OCI-M2 (cell line): ENCODE measurements at regions not wholly inside any gene's neighbourhood (a gene's known extent, or its start where the extent isn't known, plus 50 kb on each side); places are given as distances from the start of the nearest gene placed in this dataset.

Experiments
- DNase-seq: peaks from one replicate; lab custom pipeline; 2025; ENCODE audit not compliant: unreplicated experiment; lab: John Stamatoyannopoulos, UW

DNA sequence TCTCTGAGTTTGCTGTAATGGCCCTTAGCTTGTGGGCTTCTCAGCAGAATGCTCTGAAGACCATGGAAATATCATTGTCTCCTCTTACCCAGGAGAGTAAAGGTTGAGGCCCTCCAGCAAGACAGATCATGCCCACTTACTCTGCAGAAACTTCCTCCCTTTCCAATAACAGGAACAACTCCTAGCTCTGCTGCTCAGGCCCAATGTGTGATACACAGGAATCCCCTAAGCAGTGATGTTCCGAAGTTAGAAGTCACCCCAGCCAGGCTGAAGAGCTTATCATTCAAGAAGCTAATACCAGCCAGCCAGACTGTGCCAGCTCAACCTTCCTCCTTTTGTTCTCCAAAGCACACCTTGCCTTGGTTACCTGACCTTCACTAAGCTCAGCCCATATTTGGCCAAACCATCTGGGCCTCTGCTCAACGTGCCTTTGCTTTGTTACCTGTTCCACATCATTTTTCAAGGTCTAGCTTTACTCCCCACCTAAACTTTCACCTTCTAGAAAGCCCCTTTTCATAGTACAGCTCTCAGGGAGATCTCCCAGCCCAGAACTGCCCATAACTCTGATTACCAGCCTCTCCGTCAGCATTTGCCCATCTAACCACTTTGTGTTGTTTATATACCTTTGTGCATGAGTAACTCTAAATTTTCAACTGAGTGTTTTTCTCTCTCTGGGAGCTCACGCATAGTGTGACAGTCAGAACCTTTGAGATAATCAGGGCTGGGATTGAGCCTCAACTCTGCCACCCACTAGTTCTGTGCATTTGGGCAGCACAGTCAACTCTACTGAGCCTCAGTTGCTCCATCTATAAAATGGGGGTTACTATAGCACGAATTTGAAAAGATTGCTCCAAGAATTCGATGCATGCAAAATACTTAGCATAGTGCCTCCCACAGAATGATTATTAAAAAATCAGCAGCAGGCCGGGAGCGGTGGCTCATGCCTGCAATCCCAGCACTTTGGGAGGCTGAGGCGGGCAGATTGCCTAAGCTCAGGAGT, 107.6 kb upstream of the CPEB4 start:
- DNase-seq: no peak

GRCh38 chr5:173781432-173781815, 106.7 kb upstream of the CPEB4 start:
- DNase-seq: no peak

GRCh38 chr5:173781816-173782670, 106.1 kb upstream of the CPEB4 start:
- no peak for DNase-seq

DNA sequence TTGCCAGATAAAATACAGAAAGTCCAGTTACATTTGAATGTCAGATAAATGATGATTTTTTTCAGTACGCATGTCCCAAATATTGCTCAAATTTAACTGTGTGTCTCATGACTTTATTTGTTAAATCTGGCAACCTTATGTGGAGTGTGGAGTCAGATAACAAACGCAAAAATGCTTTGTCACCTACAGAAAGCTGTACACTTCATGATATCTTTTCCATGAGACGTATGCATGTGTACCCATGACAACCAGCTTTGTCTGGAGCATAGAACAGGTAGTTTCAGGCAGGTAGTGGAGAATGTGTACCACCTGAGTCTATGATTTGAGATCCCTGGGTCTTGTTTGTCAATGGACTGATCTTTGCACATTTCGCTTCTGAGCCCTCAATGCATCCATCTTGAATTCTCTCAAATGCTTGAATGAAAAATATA, 105.5 kb upstream of the CPEB4 start:
- DNase-seq: no peak

DNA sequence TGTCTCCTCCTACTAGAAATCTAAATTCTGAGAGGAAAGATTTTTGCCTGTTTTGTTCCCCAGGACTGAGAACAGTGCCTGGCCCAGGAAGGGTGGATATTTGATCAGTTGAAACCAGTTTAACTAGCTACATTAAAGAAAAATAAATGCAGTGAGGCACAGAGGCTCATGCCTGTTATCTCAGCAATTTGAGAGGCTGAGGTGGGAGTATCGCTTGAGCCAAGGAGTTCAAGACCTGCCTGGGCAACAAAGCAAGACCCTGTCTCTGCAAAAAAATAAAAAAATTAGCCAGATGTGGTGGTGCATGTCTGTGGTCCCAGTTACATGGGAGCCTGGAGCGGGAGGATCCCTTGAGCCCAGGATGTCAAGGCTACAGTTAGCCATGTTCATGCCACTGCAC, 104.8 kb upstream of the CPEB4 start:
- DNase-seq: no peak

- DNase-seq: no peak
These were observed 102.7 kb upstream of the CPEB4 start for GRCh38 chr5:173785400-173785799.

DNA sequence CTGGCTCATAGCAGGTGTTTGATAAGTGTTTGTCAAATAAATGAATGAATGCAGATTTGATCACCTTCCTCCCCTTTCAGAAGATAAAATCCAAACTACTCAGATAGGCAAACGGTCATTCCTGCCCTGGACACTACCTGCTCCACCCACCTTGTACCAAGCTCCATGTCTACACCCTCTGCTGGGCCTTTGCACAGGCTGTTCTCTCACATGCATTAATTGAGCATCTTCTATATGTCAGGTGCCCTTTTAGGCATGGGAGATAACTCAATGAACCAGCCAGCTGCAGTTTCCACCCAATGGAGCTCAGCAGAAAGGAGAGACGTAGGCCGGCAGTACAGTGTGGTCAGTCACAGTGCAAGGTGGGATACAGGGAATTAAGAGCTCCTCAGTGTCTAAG, 102.3 kb upstream of the CPEB4 start:
- DNase-seq: no peak

- DNase-seq: no peak
These were observed 101.6 kb upstream of the CPEB4 start for GRCh38 chr5:173786286-173787187.

DNA sequence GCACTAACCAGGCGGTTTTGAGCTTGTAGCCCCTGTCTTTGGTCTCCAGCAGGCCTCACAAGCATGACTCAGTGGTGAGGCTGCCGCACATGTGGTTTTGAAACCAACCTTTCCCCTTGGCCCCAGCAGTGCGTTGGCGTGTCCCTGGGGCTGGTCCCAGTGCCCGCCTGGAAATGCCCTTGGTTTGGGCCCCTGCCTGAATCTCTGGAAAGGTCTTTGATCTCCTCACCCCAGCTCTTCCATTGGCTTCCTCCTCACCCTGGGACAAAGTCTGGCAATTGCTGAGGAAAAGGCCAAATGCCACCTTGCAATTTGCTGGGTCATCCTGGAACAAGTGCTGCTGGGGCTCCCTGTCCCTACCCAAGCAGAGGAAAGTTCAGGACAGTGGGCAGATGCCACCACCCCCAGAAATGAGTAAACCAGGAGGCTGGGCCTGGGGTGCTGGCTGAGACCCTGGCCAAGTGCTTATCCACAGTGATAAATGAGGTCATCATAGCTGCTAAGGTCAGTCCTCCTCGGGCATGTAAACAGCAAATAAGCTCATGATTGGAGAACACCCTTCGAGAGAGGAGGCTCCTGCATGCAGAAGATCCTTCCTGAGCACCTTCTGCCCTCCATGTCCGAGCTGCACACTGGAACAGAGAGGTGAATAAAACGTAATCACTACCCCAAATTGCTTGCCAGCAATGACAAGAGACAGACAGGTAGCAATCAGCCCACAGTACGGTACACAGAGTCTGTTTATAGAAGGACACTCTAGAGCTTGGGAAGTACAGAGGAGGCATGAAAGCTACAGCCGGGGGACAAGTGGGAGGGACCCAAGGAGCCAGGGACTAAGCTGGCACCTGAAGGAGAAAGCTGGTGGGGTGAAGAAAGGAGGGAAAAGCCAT, 98.9 kb upstream of the CPEB4 start:
- no peak for DNase-seq

DNA sequence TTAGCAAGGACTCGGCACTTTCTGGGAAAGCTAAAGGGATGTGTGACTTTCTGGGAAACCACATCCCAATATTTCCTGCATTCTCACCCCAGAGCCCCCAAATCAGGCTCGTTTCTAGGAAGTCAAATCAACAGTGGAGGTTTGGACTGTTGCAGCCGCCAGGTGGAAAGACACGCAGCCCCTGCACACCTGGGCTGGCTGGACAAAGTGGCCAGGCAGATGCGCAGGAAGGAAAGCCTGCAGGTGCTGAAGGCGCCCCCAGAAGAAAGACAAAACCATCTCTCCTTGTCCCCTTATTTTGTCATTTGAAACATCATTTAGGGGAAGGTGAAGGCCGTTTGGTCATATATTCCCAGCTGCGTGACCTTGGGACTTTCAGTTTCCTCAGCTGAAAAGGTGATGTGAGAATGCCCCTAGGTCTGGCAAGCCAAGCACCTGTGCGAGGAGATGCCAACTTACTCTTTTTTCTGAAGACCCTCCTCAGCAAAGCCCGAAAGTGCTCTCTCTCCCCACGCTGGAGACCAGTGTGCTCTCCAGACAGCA, 97.9 kb upstream of the CPEB4 start:
- DNase-seq: no peak

DNA sequence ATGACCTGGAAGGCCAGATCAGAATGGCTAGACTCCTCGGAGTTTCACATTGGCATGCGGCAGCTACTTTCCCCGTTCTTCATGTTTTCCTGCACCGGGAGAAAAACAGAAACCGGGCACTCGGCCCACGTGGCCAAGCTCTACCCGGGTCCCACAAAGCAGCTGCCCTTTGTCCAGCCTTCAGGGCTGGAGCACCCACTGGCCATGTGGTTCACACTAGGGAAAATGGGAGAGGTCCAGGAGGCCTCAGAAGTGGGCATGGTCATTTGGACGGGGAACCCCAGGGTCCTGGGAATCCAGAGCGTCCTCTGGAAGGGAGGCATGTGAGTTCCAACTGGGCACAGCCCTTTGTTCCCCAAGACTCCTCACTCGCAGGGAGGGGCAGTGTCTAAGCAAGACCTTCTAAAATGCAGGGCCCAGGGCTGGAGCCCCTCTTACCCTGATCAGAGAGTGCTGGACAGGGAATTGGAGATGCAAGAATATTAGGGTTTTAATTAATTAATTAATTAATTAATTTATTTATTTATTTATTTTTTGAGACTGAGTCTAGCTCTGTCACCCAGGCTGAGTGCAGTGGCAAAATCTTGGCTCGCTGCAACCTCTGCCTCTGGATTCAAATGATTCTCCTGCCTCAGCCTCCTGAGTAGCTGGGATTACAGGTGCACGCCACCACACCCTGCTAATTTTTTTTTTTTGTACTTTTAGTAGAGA, 97.2 kb upstream of the CPEB4 start:
- no peak for DNase-seq

DNA sequence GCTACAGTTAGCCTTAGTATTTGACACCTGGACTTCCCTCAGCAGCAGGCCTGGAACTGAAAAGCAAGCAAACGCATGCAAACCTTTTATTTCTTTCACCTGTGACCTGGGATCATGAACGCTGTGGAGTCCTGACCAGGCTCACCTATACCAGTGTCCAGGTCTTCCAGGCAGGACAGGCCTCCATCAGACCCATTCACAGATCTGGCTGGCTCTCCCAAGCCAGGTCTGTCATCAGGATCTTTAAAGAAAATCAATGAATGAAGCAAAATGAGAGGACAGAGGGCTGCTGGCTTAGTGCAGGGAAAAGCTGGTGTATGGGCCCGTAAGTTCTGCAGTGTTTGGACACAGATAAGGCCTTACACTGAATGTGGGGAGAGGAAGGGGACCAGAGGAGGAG, 96.3 kb upstream of the CPEB4 start:
- DNase-seq: no peak

DNA sequence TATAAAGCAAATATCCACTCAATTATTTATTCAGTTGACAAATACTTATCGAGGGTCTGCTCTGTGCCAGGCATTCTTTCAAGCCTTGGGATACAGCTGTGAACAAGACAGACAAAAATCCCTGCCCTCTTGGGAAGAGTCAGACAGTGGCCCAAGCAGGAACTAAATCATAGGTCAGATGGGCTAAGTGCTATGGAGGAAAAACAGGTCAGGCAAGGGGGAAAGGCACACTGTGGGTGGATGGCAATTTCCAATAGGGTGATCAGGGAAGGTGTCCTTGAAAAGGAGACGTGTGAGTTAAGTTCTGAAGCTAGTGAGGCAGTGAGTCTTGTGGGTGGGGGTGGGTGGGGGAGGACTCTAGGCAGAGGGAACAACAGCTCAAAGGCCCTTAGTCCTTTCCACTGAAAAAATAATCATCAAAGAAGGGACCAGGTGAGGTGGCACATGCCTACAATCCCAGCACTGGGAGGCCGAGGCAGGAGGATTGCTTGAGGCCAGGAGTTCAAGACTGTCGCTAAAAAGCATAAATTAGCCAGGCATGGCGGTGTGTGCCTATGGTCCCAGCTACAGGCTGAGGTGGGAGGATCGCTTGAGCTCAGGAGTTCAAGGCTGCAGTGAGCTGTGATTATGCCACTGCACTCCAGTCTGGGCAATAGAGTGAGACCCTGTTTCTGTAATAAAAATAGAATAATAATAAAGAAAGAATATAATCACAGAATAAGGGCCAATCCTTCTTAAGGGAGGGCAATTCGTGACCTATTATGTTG, 95.2 kb upstream of the CPEB4 start:
- no peak for DNase-seq

DNA sequence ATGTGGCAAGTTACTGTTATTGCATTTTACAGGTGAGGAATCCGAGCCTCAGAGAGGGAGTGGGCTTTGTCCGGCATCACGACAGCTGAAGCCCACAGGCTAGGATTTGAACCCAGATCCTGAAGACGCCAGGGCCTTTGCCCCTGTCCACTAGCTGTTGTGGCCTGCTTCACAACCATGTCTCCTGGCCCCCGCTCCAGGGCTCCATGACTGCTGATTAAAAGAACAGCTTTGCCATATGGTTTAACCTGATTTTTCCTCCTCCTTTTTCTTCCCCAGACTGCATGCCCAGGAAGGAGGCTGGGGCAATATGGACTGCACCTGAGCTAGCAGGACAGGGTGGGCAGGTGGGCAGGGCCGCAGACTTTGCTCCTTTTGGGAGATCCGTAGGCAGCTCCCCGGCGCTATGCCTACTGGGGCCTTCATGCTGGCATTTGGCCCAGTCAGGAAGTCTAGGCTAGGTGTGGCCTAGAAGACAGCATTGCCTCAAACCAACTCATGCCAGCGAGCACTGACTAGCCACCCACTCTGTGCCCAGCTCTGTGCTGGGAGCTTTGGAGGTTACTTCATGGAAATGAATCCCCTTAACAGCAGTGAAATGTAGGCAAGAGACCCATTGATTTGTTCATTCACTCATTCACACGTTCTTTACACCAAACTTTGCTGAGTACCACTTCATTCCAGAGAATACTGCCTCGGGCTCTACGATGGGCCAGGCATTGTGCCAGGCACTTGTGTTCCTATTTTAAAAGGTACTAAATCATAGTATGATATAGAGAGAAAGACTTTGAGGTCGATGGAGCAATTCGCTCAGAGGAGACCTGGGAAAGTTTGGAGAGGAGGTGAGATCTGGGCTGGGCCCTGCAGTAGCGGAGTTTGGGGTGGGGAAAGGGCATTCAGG, 94.3 kb upstream of the CPEB4 start:
- no peak for DNase-seq

DNA sequence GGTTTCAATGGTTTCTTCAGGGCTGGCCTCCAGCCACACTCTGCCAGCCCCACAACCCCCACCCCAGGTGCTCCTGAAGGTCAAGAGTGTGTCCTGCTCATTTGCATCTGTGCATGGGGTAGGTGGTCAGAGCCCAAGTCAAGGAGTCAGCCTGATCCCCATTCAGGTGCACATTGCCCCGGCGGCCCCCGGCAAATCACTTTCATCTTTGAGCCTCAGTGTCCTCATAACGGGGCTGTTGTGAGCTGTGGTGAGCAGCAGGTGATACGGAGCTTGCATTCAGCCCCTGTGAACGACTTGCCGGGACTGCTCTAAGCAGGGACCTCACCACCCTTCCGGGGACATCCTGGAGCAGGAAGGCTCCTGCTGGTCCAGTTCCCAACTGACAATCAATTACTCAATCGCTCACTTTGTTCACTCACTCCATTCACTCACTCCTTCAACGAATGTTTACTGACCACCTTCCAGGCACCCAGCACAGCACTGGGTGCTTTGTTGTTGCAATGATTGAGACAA, 93.2 kb upstream of the CPEB4 start:
- DNase-seq: no peak

GRCh38 chr5:173795601-173796000, 92.5 kb upstream of the CPEB4 start:
- DNase-seq: no peak
